HG03442 (cell line): ENCODE measurements at regions not wholly inside any gene's neighbourhood (a gene's known extent, or its start where the extent isn't known, plus 50 kb on each side); places are given as distances from the start of the nearest gene placed in this dataset.

Experiments
- ATAC-seq: cut with Tn5 transposase; IDR thresholded peaks from one replicate; pipeline ENCODE4 v1.9.1; 2021; ENCODE audit warnings: mild to moderate bottlenecking, moderate library complexity; ENCODE audit not compliant: unreplicated experiment

DNA sequence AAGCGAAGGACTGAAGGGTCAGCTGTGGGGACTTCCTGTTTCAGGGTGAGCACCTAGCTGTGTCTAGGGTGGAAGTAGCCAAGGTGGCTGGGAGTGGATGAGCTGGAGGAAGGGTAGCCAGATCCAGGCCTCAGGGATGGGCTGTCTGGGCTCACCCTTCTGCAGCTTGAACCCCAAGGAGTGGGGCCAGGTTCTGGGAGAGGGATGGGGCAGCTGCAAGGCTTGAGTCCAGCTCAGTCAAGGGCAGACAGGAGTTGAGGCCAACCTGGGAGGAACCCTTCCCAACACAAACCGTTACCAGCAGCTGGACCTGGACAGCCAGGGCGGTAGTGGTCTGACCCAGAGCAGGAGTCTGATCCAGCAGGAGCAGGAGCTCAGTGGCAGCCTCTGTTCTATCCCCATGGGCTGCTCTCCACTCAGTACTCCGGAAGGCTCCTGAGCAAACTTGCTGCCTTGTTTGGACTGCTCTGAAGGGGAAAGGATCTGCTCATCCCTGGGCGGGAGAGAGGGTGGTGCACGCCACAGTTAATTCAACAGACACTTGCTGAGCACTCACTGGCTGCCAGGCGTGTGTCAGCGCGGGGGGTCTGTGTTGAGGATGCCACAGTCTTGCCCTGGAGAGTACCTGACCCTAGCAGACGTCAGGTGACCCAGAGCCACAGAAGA, 53.8 kb upstream of the THY1 start:
- ATAC-seq: no peak

DNA sequence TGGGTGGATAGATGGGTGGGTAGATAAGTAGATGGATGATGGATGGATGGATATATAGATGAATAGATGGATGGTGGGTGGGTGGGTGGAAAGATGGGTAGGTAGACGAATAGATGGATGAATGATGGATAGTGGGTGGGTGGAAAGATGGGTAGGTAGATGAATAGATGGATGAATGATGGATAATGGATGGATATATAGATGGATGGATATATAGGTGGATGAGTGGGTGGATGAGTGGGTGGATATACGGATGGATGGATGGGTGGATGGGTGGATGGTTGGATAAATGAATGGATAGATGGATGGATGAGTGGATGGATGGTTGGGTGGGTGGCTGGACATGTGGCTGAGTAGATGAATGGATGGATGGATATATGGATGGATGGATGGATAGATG, 53.1 kb upstream of the THY1 start:
- ATAC-seq: no peak

DNA sequence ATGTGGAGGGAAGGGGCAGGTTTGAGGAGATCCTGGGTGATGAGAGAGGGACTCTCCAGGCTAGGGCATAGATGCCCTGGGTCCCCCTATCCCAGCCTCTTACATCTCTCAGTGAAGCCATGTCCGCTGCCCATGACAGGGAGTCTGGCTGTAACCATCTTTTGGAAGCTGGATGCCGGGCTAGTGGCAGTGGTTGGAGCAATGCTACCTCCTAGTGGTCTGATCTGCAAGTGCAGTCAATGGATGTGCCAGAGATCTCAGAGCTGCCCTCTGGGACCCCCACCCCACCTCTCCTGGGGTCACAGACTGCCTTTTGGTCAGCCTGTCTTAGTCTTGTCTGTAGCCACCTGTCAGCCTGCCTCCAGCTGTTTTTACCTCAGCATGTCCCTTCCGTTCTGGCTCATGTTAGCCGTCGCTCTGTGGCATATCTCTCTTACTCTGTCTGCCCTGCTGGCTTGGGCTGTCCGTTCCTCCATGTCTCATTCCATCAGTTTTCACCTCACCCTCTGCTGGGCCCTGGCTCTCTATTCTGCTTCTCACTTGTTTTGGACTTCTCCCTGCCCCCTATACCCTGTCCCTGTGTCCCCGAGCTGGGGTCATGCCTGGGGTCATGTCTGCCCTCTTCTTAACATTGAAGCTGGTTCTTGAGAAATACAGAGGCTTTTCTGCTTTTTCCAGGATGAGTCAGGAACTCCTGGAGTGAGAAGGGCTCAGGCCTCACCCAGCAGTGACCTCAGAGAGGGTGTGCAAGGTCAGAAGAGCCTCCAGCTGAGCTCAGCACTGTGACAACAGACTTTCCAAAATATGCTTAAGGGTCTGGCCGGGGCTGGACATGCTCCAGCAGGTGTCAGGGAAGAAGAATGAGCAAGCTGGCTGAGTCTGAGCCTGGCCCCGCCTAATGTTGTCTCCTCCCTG, 52.0 kb upstream of the THY1 start:
- ATAC-seq: no peak

DNA sequence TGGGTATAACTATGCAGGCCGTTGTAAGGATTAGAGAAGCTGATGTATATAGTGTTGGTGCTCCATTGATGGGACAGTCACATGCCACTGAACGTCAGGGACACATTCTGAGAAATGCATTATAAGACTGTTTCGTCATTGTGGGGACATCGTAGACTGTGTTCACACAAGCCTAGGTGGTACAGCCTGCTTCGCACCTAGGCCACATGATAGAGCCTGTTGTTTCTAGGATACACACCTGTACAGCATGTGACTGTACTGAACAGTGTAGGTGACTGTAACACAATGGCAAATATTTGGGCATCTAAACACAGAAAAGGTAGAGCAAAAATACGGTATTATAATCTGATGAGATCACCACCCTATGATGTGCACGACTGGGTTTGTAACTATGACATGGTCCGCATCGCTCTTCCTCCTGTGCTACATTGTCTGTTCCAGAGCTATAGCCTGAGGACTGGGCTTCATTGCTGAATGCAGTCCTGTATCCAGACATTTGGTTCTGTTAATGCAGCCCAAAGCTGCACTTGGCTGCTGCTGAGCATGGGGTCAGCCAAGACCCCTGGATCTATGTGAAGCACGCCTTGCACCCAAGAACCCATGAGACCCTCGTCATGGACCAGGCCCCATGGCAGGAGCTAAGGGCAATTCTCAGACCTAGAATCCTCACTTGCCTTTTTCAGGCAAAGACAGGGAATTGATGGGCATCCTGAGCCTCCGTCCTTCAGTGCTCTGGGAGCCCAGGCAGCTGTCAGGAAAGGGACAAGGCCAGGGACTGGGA, 51.1 kb upstream of the THY1 start:
- ATAC-seq: no peak

DNA sequence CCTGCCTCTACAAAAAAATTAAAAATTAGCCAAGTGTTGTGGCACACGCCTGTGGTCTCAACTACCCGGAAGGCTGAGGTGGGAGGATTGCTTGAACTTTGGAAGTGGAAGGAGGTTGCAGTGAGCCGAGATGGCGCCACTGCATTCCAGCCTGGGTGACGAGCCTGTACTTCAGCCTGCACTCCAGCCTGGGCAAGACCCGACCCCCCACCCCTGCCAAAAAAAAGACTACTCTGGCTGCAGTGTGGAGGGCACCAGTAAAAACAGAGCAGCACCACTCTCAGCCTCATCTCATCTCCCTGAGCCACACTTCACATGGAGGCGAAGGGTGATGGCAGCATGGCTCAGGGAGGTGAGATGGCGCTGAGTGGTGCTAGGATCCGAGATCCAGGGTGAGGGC, 50.3 kb upstream of the THY1 start:
- no peak for ATAC-seq

DNA sequence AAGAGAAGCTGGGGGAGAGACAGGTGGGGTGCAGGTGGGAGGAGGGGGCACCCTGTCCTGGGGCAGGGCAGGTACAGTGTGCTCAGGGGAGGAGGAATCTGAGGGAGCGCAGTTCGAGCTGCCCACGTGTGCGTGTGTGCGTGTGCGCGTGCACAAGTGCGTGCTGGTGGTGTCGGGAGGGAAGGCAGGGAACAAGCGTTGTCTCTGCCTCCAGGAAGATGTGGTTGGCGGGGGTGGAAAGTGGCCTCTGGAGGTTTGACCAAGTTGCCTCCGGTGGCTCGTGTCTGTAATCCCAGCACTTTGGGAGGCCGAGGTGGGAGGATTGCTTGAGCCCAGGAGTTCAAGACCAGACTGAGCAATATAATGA, 49.9 kb upstream of the THY1 start:
- ATAC-seq: no peak
